PC-3 (cell line): ENCODE measurements at regions not wholly inside any gene's neighbourhood (a gene's known extent, or its start where the extent isn't known, plus 50 kb on each side); places are given as distances from the start of the nearest gene placed in this dataset.

Source experiments
- ATAC-seq: fragments of 200-7000 bp; cut with Tn5 transposase; 2 replicates; pipeline ENCODE4 v1.9.1; 2020; ENCODE audit warnings: mild to moderate bottlenecking, moderate library complexity
- BruUV-seq: library from RNA; stranded (reverse); fragments of 400-500 nt; replicated peaks from 2 replicates; lab custom pipeline; 2021; lab: Mats Ljungman, UMichigan
- CTCF ChIA-PET: fragments of 300-600 bp; sonication (Branson Sonifier 250); formaldehyde crosslinking; loops from one replicate; lab custom pipeline; 2022; ENCODE audit warnings: antibody characterized with exemption; lab: Charles Lee
- POLR2A ChIA-PET: fragments of 300-600 bp; sonication (Branson Sonifier 250); formaldehyde crosslinking; loops from one replicate; lab custom pipeline; 2022; ENCODE audit warnings: antibody characterized with exemption; ENCODE audit not compliant: unreplicated experiment; lab: Charles Lee
- DNase-seq: peaks from one replicate; pipeline ENCODE4 v3.0.0-alpha.2; 2015
- H2AFZ ChIP-seq: fragments of 300-600 bp; sonication (generic); 2 replicates; pipeline ENCODE4 v1.6.0; 2016; ENCODE audit warnings: antibody characterized with exemption, low read length
- H3F3A ChIP-seq: fragments of 300-600 bp; sonication (generic); one replicate; pipeline ENCODE4 v1.6.0; 2017; ENCODE audit warnings: antibody characterized with exemption, low read length, control low read depth, mild to moderate bottlenecking; ENCODE audit not compliant: unreplicated experiment
- H3K27ac ChIP-seq: fragments of 300-600 bp; sonication (generic); 2 replicates; pipeline ENCODE4 v1.5.1; 2016; ENCODE audit warnings: mild to moderate bottlenecking, low read length
- H3K27me3 ChIP-seq: fragments of 300-600 bp; sonication (generic); 2 replicates; pipeline ENCODE4 v1.6.1; 2016; ENCODE audit warnings: low read length, mixed read lengths
- H3K36me3 ChIP-seq: fragments of 300-600 bp; sonication (generic); 2 replicates; pipeline ENCODE4 v1.6.1; 2016; ENCODE audit warnings: low read depth, mixed run types, low read length, mixed read lengths
- H3K4me1 ChIP-seq: fragments of 300-600 bp; sonication (generic); 2 replicates; pipeline ENCODE4 v1.5.1; 2016; ENCODE audit warnings: low read length; ENCODE audit not compliant: insufficient read depth
- H3K4me2 ChIP-seq: fragments of 300-600 bp; sonication (generic); 2 replicates; pipeline ENCODE4 v1.6.0; 2016; ENCODE audit warnings: low read length
- H3K4me3 ChIP-seq: fragments of 300-600 bp; sonication (generic); 2 replicates; pipeline ENCODE4 v1.5.1; 2016; ENCODE audit warnings: mild to moderate bottlenecking, low read length, mixed read lengths
- H3K79me2 ChIP-seq: fragments of 300-600 bp; sonication (generic); 2 replicates; pipeline ENCODE4 v1.6.1; 2017; ENCODE audit warnings: low read length, mixed read lengths
- H3K9ac ChIP-seq: fragments of 300-600 bp; sonication (generic); 2 replicates; pipeline ENCODE4 v1.6.0; 2016; ENCODE audit warnings: mild to moderate bottlenecking, low read length
- H3K9me2 ChIP-seq: fragments of 300-600 bp; sonication (generic); replicated peaks from 2 replicates; pipeline ENCODE4 v1.6.1; 2016; ENCODE audit warnings: mixed run types, low read length, mixed read lengths
- H3K9me3 ChIP-seq: fragments of 300-600 bp; sonication (generic); 2 replicates; pipeline ENCODE4 v1.6.1; 2016; ENCODE audit warnings: low read length, mixed read lengths
- H4K20me1 ChIP-seq: fragments of 300-600 bp; sonication (generic); 2 replicates; pipeline ENCODE4 v1.6.1; 2016; ENCODE audit warnings: low read length, mixed read lengths
- CTCF ChIP-seq: fragments of 300-600 bp; sonication (generic); conservative IDR thresholded peaks from 2 replicates; pipeline ENCODE4 v1.5.1; 2017; ENCODE audit warnings: antibody characterized with exemption, low read depth, mild to moderate bottlenecking, low read length
- EZH2 ChIP-seq: fragments of 300-600 bp; sonication (generic); IDR thresholded peaks from one replicate; pipeline ENCODE4 v1.6.1; 2017; ENCODE audit warnings: antibody characterized with exemption, mild to moderate bottlenecking, low read length; ENCODE audit not compliant: unreplicated experiment
- EZH2phosphoT487 ChIP-seq: fragments of 300-600 bp; sonication (generic); IDR thresholded peaks from 2 replicates; pipeline ENCODE4 v1.6.1; 2018; ENCODE audit warnings: mild to moderate bottlenecking, antibody characterized with exemption, low read length, borderline replicate concordance
- intact Hi-C: fragments of 100-400 bp; cut with micrococcal nuclease; formaldehyde crosslinking; loops from 2 replicates; pipeline ENCODE4 v1.9.0; 2023

GRCh38 chr2:8159211-8159965 is 522.5 kb upstream of the ID2 start:
- POLR2A ChIA-PET: no interaction called here
- no TSS peak for BruUV-seq
- Histone ChIP-seq H4K20me1 (no peaks in the 10 kb centered on the region), H3K79me2 (no peaks in the 10 kb centered on the region), H3K27ac (no peak overlapping the region), H3K9ac (no peak overlapping the region), H3K4me2 (no peak overlapping the region), H3K27me3 (no peaks in the 10 kb centered on the region), H3K4me1 (peaks cover 3% of the 10 kb centered on the region; the same call in 1 of the 2 replicates), H3K9me2 (no peaks in the 10 kb centered on the region), H3K9me3 (no peaks in the 10 kb centered on the region), H3K4me3 (no peak overlapping the region), H3K36me3 (no peaks in the 10 kb centered on the region), H2AFZ (no peak overlapping the region), H3F3A (no peaks in the 10 kb centered on the region)
- intact Hi-C loops: no loop called here
- TF ChIP-seq CTCF (no peak), EZH2 (no peak), EZH2phosphoT487 (no peak)
- CTCF ChIA-PET: no interaction called here
- DNase-seq (no peak), ATAC-seq (no peak)

- POLR2A ChIA-PET: no interaction called here
- Histone ChIP-seq H3K27ac (no peak overlapping the region), H3F3A (no peaks in the 10 kb centered on the region), H3K27me3 (no peaks in the 10 kb centered on the region), H2AFZ (no peak overlapping the region), H3K79me2 (no peaks in the 10 kb centered on the region), H3K9me2 (no peaks in the 10 kb centered on the region), H3K4me3 (no peak overlapping the region), H4K20me1 (no peaks in the 10 kb centered on the region), H3K36me3 (no peaks in the 10 kb centered on the region), H3K9me3 (no peaks in the 10 kb centered on the region), H3K4me1 (no peaks in the 10 kb centered on the region), H3K9ac (no peak overlapping the region), H3K4me2 (no peak overlapping the region)
- BruUV-seq: no TSS peak
- ATAC-seq (no peak), DNase-seq (no peak)
- CTCF ChIA-PET: no interaction called here
- TF ChIP-seq CTCF (no peak), EZH2 (no peak), EZH2phosphoT487 (no peak)
- intact Hi-C loops: no loop called here
These were observed 521.8 kb upstream of the ID2 start for GRCh38 chr2:8159966-8160603.

GRCh38 chr2:8160959-8161358 is 520.9 kb upstream of the ID2 start:
- ATAC-seq: no peak
- Histone ChIP-seq H3K4me2 (no peak overlapping the region), H3K36me3 (no peaks in the 10 kb centered on the region), H3F3A (no peaks in the 10 kb centered on the region), H2AFZ (no peak overlapping the region), H3K9ac (no peak overlapping the region), H3K79me2 (no peaks in the 10 kb centered on the region), H3K4me3 (no peak overlapping the region), H3K4me1 (no peaks in the 10 kb centered on the region), H4K20me1 (no peaks in the 10 kb centered on the region), H3K27me3 (no peaks in the 10 kb centered on the region), H3K9me2 (no peaks in the 10 kb centered on the region), H3K27ac (no peak overlapping the region), H3K9me3 (no peaks in the 10 kb centered on the region)
- DNase-seq: no peak
- intact Hi-C loops: no loop called here
- POLR2A ChIA-PET: no interaction called here
- BruUV-seq: no TSS peak
- CTCF ChIA-PET: no interaction called here
- TF ChIP-seq EZH2: no peak
- no peak for TF ChIP-seq EZH2phosphoT487
- no peak for TF ChIP-seq CTCF
